Hypothalamus (tissue), 51 donors: ENCODE measurements at regions not wholly inside any gene's neighbourhood (a gene's known extent, or its start where the extent isn't known, plus 50 kb on each side); places are given as distances from the start of the nearest gene placed in this dataset.
"Not testable (repeated sequence)": the region's sequence is repeated elsewhere in the genome, so short reads cannot be mapped to it uniquely, and the experiment has no call there.

Experiments
- DNase-seq, 51 donors: peaks; one replicate each; lab custom pipeline; 2025; lab: John Stamatoyannopoulos, UW

DNA sequence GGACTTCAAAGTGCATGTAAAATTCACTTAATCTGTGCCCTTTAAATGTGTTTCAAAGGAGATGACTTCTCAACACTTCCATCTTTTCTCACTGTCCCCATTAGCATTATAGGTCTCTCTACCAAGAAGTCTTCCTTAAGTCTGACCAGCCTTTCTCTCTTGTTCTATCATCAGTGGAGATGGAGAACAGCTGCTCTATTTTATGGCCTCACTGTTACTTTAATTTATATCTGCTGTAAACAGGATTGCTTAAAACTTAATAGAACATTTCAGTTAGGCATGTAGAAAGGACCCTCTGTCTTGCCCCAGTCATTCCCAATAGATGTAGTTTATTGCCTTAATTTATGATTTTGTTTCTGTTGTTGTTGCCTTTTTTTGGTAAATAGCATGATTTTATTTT lies 86.0 kb upstream of the CDC42EP3 start:
- DNase-seq: not testable (repeated sequence)

DNA sequence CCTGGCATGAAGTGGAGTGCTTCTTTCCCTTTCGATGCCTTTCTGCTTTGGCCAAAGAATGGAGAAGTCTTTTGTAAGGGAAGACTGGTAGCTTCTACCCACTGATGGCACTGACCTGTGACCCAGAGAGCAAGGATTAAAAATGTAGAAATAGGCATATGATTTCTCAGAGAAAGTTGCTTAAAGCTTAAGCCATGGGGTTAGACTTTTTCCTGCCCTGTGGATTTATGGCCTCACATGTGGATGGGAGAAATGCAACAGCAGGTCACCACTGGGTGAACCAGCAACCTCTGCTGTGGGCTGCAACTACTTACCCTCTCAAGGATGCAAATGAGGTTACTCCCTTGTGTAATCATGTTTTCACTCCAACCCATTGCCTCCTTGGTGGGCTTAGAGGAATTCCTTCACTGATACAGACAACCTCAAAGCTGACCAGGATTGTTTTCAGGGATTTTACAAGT lies 86.7 kb upstream of the CDC42EP3 start:
- DNase-seq: not testable (repeated sequence)

DNA sequence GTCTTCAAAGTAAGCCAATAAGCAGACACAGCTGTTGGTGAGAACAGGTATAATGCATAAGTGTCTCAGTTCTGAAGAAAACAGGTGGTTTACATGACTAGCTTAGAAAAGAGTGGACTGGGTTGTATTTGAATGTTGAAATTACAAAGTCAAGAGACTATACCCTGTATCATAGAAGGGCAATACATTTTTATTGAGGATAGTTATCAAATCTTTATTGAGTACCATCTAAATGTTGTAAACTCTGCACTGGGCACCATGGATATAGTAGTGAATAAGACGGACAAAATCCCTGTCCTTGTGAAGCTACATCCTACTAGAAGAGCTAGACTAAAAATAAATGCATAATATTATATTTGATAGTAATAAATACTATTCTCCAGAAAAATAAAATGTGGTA lies 88.5 kb upstream of the CDC42EP3 start:
- not testable (repeated sequence) for DNase-seq

DNA sequence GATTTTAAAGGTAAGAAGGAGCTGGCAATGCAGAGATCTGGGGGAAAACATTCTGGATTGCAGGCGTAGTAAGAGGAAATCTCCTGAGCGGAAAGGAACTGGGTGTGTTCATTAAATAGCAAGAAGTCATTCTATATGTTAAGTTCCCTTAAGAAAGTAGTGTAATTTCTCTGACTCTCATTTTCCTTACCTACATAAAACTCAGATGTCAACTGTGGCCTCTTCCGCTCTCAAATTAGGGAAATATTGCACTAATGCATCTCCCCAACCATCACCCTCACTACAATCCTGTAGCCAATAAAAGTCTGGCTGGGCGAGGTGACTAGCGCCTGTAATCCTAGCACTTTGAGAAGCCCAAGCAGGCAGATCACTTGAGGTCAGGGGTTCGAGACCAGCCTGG lies 89.0 kb upstream of the CDC42EP3 start:
- no peak for DNase-seq

DNA sequence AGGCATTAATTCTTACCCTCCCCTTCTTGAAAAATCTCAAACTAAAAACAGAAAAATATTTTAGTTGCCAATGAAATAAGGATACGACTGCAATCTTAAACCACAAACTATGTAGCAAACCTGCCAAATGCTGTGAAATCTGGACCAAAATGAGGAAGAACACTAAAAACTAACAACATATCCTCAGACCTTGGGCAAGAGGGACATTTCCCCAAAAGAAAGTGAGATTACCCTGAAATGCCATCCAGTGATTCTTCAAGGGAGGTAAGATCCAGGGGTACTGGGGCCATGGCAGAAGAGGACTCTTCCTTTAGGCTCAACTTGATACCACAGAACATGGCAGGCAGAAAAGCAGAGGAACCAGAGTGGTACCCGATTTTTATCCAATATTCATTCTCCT lies 90.8 kb upstream of the CDC42EP3 start:
- not testable (repeated sequence) for DNase-seq

DNA sequence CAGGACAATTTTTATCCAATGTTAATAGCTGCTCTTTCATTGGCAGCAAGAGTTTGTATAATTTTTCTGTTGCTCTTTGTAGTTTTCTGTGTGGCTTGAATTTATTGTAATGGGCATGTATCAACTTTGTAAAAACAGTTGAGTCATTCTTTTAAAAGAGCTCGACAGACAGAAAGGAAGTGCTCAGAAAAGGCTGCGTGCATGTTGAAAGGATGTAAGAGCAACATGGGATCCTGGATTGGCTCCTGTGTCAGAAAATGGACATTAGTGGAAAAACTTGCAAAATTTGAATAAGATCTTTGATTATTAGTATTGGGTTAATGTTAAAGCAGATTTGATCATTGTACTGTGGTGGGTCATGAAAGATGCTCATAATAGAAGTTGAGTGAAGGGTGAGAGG lies 93.3 kb upstream of the CDC42EP3 start:
- no peak for DNase-seq

DNA sequence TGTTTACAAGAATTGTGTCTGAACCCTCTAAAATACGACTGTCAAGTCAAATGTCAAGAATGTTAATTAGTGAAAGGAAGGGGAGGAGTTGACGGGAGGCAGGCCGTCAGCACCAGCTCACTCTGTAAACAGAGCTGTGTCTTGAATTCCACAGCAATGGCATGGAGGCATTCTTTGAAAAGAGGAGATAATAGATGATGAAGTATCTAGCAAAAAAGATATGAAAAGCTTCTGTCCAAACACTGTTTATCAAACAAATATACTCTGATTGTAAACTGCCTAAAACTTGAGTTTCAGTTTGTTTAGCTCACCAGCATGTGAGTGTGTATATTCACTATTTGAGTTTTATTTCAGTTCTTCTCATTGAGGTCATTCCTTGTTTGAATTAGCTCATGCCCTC lies 94.7 kb upstream of the CDC42EP3 start:
- no peak for DNase-seq

DNA sequence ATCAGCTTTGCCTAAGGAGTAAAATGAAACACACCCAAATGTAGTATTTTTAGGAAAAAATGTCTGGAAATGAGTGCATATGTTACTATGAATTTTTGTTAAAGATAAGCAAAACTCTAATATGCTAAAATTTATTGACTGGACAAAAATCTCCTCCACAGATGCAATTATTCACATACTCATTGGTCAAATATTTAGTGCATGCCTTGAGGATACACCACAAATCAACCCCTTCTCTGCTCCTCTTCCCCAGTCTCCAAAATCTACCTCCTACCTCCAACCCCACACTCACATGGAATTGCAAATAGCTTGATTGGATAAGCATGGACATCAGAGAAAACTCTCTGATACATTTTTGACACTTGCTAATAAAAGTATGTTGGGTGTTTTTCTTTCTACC lies 95.6 kb upstream of the CDC42EP3 start:
- no peak for DNase-seq

DNA sequence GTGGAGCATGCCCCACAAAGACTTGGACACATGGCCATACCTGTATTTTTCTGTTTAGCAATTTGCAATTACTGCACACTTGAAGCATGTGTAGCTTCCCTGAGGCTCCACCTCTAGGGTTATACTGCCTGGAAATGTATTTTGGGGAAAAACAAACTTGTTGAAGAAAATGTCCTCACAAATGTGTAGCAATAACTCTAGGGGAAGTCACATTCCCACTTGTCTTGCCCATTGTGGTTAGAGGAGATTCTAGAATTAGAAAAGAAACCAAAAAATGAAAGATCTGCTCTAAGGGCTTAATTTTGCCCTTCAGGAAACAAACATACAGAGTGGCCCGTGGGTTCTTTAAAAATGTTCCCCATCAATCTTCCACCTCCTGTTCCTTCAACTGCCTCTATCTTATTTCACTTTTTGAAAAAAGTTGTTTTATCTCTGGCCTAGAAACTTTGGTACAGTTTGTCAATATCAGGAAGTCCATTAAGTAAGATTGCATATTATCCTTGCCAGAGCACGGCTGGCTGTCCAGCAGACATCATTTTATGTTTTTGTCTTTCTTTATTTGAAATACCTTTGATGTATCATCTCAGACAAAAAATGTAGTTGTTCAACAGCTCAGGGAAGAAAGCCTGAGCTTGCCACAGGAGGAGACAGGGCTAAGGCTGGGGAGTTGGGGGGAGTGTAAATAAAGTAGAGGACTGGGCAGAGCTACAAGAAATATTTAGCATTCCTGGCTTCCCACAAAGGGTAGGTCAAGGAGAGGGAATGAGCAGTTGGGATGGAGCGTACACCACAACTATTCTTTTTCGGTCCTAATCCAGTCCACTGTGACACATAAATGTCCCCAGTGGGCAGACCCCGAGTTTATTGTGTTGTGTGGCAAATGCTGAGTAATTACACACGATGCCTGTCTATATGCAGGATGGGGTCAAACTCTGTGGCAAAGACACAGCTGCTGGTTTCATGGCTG lies 96.8 kb upstream of the CDC42EP3 start:
- no peak for DNase-seq

DNA sequence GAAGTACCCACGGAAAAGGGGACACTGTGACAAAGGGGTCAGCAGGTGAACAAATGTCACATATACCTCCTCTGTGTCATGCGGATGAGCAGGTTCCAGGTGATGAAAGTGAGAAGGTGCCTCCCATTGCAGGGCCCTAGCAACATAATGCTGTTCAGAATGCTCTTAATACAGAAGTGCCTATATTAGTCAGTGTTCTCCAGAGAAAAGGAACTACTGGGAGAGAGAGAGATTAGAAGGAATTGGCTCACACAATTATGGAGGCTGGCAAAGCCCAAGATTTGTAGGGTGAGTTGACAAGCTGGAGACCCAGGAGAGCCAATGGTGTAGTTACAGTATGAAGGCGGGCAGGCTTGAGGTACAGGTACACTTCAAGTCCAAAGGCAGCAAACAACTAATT lies 98.1 kb upstream of the CDC42EP3 start:
- DNase-seq: no peak

DNA sequence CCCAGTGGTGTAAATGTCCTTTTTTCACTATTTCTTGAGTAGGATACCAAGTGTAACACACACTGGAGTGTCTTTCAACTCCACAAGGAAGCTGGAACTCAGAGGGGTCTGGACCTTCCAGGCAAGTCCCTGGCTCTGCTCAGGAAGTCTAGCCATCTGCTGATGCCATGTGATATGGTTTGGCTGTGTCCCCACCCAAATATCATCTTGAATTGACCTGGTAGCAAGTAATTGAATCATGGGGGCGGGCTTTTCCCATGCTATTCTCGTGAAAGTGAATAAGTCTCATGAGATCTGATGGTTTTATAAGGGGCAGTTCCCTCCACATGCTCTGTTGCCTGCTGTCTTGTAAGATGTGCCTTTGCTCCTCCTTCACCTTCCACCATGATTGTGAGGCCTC lies 99.4 kb upstream of the CDC42EP3 start:
- no peak for DNase-seq

DNA sequence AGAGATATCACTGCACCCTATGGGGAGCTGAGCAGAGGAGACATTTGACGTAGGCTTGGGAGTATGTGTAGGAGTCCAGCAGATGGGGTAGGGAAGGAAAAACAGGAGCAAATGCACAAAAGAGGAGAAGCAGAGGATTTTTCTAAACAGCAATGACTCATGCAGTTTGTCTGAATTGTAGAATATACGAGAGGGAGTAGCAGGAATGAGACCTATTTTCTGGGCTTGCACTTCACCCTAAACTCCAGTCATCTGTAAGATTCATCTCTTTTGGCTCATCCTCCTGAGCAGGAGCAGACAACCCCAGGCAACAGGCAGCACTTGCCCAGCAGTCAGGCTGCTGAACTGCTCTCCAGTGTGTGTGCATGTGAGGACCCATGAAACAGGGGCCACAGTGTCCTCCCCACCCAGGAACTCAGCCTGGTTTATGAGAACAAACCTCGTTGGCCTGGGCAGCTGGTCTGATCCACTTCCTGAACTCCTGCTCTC lies 100.2 kb upstream of the CDC42EP3 start:
- no peak for DNase-seq

DNA sequence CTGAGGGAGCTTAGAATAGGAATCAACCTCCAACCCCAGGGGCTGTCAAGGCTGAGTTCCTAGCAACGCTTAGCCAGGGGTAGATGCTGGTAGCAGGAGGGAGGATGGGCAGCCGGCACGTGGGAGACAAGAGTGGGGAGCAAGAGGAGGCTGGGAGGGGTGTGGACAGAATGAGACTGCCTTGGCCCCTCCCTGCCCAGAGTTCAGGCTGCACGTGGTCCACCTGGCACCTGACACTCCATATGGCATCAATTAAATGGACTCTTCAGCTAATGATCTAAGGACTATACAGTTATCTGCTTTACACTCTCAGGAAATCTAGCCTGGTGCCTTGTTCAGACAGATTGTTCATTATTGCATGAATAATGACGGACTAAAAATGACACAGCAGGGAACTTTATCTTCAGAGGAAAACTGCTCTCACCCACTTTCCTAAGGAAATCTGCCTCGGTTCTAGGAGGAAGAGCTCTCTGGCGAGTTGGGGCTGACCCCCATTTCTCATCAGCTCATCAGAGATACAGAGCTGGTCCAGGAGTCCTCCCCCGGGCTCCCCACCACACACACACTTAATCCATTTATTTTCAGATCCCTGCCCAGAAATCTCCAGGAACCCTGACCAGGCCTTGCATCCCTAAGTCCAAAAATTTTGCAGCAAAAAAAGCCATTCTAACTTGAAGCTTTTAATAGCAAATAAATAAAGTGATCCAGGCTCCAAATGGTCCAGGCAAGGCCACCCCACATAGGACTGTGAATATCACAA lies 102.1 kb upstream of the CDC42EP3 start:
- DNase-seq: no peak

DNA sequence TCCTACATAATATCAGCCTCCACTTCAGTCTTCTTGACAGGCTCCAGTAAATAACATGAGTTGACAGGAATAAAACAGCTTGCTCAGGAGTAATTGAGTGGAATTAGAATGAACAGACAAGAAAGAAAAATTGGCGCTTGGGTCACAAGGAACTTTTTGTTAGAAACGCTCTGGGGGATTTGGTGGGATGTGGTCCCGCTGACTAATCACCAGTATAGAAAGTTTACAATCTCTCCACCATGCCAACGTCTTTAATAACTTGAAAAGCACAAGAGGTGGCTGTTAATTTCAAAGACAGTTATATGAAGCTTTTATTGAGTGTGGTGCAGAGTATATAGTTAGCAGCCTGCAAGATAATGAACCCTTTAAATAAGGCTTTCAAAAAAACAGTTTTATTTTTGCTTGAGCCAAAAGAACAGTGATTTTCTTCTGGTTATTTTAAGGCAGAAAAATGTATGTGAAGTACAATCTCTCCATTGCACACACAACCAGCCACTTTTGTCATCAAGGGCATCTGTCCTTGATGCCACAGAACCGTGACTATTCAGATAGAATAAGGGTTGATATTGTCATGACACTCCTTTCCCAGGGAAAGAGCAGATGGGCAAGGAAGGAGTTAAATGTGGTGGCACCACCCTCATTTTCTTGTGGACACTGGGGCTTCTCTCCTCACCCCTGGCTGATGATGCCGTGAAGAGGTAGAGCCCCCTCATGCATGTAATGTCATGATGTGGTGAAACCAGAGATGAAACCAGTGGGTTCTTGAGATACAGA lies 102.9 kb upstream of the CDC42EP3 start:
- DNase-seq: not testable (repeated sequence)

DNA sequence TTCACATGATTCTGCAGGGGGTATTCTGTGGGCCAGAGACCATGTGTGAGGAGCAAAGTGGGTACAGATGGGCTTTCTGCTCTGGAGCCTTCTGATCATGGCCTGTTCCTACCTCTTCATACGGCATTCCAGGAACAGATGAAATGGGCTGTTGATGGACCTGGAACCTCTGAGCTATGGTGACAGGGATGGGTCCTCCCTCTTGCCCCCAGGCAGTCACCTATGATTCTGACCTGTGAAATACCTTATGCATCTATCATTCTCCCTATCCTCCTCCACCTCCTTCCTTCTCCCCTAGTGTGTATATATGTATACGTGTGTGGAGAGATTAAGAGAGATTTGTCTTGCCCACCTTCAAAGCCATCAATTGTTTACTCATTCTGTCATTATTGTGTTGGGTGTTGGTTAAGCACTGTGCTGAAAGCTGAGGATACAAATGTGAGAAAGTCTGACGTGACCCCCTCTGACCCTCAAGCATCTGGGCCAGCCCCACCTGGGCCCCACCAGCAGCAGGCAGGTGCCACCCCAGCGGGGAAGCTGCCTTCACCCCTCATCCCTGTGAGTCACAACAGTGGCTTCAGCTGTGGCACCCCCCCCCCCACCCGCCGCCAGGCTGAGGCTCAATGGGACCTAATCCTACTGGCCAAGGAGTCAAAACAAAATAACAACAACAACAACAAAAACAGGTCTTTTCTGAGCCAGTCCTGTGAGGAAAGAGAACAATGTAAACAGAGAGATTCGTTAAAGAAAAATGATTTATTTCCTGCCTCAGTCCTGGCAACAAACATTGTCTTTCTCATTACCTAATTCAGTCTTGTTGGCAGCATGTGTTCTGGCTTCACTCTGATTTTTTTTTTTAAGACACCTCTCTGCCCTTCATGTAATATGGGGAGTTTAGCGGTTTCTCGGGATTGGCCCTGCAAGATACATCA lies 103.8 kb upstream of the CDC42EP3 start:
- DNase-seq: no peak

DNA sequence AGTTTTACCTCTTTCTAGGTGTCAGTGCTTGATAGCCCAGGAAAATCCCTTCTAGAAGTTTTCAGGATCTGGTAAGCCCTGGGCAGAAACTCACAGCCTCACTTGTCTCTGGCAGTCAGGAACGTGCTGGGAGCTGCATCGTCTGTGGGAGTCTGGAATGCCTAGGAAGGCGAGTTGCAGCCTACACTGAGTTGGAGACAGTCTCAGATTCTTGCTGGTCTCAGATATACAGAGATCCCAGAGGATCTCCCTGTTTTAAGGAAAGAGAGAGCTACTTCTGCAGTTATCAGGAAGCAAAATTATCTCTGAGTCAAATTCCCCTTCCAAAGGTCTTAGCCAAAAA lies 104.4 kb upstream of the CDC42EP3 start:
- DNase-seq: no peak

DNA sequence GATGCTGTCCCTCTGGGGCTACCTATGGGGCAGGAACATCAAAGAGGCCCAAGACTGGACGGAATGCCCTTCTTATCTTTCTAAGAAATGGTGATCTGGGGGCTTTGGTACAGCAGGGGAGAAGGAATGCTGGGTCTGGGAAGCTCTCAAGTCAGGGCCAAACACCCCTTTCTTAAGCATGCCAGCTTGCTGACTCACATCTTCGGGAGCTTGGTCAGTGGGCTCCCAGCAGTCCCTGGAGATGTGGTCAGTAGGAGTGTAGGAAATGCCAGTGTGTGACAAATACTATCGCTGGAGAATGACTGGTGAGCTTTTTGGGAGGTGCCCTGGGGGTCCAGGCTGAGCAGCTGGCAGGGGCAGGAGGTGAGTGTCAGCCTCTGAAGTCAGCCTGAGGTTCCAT lies 105.0 kb upstream of the CDC42EP3 start:
- DNase-seq: no peak

DNA sequence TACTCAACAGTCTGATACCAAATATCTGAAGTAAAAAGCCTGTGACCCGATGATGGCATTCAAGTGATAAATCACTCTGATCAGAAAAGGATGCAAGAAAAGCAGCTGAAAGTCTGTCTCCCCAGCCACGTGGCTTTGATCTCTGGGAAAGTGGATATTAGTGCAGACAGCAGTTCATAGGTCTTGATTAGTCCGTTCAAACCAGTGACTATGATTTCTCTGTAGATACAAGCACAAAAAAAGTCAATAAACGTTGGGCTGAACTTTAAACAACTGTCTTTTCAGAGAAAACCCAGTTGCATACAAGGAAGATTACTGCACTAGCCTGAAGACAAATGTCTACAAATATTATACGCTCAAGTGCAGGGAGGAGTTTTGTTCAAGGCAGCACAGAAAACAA lies 107.7 kb upstream of the CDC42EP3 start:
- no peak for DNase-seq

DNA sequence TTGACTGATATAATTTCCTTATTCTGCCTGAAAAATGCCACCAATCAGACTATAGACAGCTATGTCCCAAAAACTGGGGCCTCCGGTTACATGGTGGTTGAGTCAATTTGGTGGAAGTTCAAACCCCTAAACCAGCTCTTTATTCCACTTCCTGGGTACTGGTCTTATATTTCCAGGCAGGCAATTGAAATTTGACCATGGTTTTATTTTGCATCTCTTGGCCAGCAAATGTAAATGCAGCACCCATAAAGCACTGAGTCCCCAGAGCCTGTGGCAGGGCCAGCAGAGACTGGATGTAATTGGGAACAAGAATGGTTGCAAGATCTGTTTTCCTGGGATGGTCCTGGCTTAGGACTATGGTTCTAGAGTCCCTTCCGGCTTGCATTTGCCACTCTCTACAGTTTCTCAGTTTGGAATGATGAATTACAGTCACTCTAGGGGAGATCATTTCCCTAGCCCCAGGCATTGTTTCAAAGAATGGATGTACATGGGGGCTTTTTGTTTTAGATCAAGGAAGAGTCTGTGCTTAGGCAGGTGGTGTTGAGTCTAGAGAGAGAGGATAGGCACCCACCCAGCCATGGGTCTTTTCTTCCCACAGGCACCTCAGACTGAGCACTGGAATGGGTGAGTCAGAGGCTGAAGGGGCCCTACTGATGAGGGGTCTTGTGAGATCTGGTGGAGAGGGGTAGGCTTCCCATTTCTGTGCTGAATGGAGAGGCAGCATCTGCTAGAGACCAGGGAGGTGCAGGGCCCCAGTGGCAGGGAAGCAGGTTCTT lies 108.4 kb upstream of the CDC42EP3 start:
- DNase-seq: no peak
